Skeletal muscle tissue (tissue), 3 donors: ENCODE measurements at regions not wholly inside any gene's neighbourhood (a gene's known extent, or its start where the extent isn't known, plus 50 kb on each side); places are given as distances from the start of the nearest gene placed in this dataset.

Experiments used
- H3K27ac ChIP-seq: one replicate; pipeline ENCODE4 v1.7.0; 2013; ENCODE audit warnings: mild to moderate bottlenecking, low read depth, low read length, inconsistent platforms
- H3K27me3 ChIP-seq, 3 donors: one replicate each; pipeline ENCODE4 v1.7.0; 2013; ENCODE audit warnings: low read length in 3 of 3; ENCODE audit not compliant: control insufficient read depth in 3 of 3, insufficient read depth in 3 of 3
- H3K36me3 ChIP-seq, 3 donors: one replicate each; pipeline ENCODE4 v1.7.0; 2013; ENCODE audit warnings: low read length in 3 of 3; ENCODE audit not compliant: control insufficient read depth in 3 of 3, insufficient read depth in 3 of 3
- H3K4me1 ChIP-seq, 3 donors: one replicate each; pipeline ENCODE4 v1.7.0; 2013; ENCODE audit warnings: low read length in 3 of 3, mild to moderate bottlenecking in 3 of 3; ENCODE audit not compliant: control insufficient read depth in 3 of 3, insufficient read depth in 3 of 3
- H3K4me3 ChIP-seq, 3 donors: one replicate each; pipeline ENCODE4 v1.7.0; 2013; ENCODE audit warnings: low read length in 3 of 3
- H3K9ac ChIP-seq, 3 donors: one replicate each; pipeline ENCODE4 v1.7.0; 2013; ENCODE audit warnings: low read length in 3 of 3, mild to moderate bottlenecking in 3 of 3, moderate library complexity in 2 of 3, low read depth in 1 of 3
- H3K9me3 ChIP-seq, 3 donors: one replicate each; pipeline ENCODE4 v1.7.0; 2013; ENCODE audit warnings: low read length in 3 of 3; ENCODE audit not compliant: control insufficient read depth in 3 of 3
- donor health status: Osteomylitis.

DNA sequence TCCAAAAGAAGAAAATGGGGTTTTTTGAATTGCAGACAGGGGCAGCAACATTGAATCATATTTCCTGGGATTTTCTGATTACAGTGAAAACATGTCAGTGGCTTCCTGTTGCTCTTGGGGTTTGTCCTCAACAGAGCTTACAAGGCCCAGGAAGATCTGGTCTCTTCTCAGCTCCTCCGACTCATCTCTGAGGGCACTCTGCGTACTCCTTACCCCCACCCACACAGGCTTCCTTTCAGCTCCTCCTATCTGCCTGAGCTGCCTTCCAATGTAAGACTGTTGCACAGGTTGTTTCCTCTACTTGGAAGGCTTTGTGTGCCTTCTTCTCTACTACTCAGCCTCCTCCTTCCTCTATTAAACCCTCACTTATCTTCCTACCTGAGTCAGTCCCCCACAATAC is 245.1 kb upstream of the MEF2C start:
- no peak overlapping the region for H3K4me3 ChIP-seq
- H3K27ac ChIP-seq, result no peak overlapping the region
- H3K36me3 ChIP-seq, result no peaks in the 10 kb centered on the region
- no peaks in the 10 kb centered on the region for H3K27me3 ChIP-seq
- no peaks in the 10 kb centered on the region for H3K9me3 ChIP-seq
- no peaks in the 10 kb centered on the region for H3K4me1 ChIP-seq
- H3K9ac ChIP-seq, result no peak overlapping the region

DNA sequence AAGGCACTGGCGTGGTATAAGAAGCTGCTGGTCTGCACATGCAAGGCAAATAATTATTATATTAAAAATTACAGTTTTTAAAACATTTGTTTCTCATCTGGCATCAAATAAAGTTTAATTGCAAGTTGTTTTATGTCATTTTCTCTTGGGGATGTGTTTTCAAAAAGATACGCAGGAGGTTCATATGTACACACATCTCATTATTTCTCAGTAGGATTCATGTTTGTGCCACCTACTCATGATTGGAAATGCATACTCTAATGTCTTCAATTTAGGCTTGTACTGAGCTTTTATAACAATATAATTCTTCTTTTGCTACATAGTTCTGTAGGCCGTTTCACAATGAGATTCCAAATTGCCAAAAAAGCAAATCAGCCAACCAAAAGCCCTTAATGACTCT is 244.2 kb upstream of the MEF2C start:
- Histone ChIP-seq H3K27ac (no peak overlapping the region), H3K9me3 (no peaks in the 10 kb centered on the region), H3K4me1 (no peaks in the 10 kb centered on the region), H3K9ac (no peak overlapping the region), H3K4me3 (no peak overlapping the region), H3K27me3 (no peaks in the 10 kb centered on the region), H3K36me3 (no peaks in the 10 kb centered on the region)

DNA sequence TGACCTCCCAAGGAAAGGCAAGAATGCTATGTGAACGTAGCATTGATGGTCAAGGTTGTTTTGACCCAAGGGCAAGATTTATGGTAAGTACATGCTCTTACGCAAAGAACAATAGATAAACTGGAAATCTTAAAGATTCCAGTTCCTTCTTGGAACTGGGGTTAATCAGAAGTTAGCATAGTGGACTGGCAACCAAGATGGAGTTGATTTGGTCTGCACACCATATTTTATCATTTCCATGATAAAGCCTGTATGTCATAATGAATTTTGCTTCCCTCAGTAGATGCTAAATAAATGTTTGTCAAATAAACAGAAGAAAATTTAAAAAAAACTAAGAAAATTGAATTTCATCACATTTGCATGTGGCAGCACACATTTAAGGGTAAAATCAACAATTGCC is 242.4 kb upstream of the MEF2C start:
- no peaks in the 10 kb centered on the region for H3K36me3 ChIP-seq
- H3K4me3 ChIP-seq, result no peak overlapping the region
- no peaks in the 10 kb centered on the region for H3K9me3 ChIP-seq
- no peaks in the 10 kb centered on the region for H3K27me3 ChIP-seq
- no peaks in the 10 kb centered on the region for H3K4me1 ChIP-seq
- H3K27ac ChIP-seq, result no peak overlapping the region
- H3K9ac ChIP-seq, result no peak overlapping the region

GRCh38 chr5:89123581-89123980 is 240.6 kb upstream of the MEF2C start:
- Histone ChIP-seq H3K9ac (no peak overlapping the region), H3K9me3 (no peaks in the 10 kb centered on the region), H3K27ac (no peak overlapping the region), H3K36me3 (no peaks in the 10 kb centered on the region), H3K4me1 (no peaks in the 10 kb centered on the region), H3K4me3 (no peak overlapping the region), H3K27me3 (no peaks in the 10 kb centered on the region)

DNA sequence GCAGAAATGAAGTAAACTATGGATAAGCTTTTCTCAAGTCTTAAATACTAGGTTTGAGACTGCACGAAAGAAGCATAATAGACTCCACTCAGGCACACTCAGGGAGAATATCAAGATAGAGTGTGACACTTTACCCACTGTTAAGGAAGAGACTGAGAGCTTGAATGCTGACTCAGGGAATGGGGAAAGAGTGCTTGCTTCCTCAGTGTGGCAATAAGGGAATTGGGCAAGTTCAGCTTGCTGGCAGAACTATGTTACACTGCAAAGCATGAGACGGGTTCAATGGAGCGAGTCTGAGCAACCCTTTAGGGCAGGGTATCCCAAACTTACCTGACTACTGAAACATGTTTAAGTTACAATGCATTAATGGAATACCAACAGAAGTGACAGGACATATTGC is 237.7 kb upstream of the MEF2C start:
- Histone ChIP-seq H3K27ac (no peak overlapping the region), H3K4me1 (no peaks in the 10 kb centered on the region), H3K4me3 (no peak overlapping the region)

GRCh38 chr5:89117124-89117644 is 234.2 kb upstream of the MEF2C start:
- no peaks in the 10 kb centered on the region for H3K27me3 ChIP-seq
- H3K27ac ChIP-seq, result no peak overlapping the region
- no peaks in the 10 kb centered on the region for H3K36me3 ChIP-seq
- no peak overlapping the region for H3K4me3 ChIP-seq
- H3K4me1 ChIP-seq, result no peaks in the 10 kb centered on the region
- H3K9me3 ChIP-seq, result no peaks in the 10 kb centered on the region
- H3K9ac ChIP-seq, result no peak overlapping the region

More for the DNA sequence above, 237.7 kb upstream of the MEF2C start:
- Histone ChIP-seq H3K9me3 (no peaks in the 10 kb centered on the region), H3K9ac (no peak overlapping the region), H3K36me3 (no peaks in the 10 kb centered on the region), H3K27me3 (no peaks in the 10 kb centered on the region)

GRCh38 chr5:89110916-89111646 is 228.1 kb upstream of the MEF2C start:
- Histone ChIP-seq H3K27ac (no peak overlapping the region), H3K36me3 (no peaks in the 10 kb centered on the region), H3K9ac (no peak overlapping the region), H3K27me3 (no peaks in the 10 kb centered on the region), H3K9me3 (no peaks in the 10 kb centered on the region), H3K4me3 (no peak overlapping the region), H3K4me1 (no peaks in the 10 kb centered on the region)

- Histone ChIP-seq H3K4me1 (no peaks in the 10 kb centered on the region), H3K27ac (no peak overlapping the region), H3K9me3 (no peaks in the 10 kb centered on the region), H3K9ac (no peak overlapping the region), H3K36me3 (no peaks in the 10 kb centered on the region), H3K4me3 (no peak overlapping the region), H3K27me3 (no peaks in the 10 kb centered on the region)
Observed at GRCh38 chr5:89106480-89106879, 223.5 kb upstream of the MEF2C start.

DNA sequence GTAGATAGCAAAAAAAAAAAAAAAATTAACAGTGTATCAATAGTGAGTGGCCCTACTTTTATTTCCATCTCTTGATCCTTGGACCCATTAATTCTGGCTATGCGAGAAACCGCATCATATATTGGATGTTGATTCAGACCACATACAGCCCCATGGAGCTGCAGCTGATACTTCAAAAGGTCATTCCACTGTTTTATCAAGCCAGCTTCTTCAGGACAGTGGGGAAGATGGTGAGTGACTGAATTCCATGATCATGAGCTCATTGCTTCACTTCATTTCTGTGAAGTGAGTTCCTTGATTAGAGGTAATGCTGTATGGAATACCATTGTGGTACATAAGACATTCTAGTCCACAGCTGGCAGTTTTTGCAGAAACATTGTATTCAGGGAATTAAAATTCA is 222.9 kb upstream of the MEF2C start:
- no peak overlapping the region for H3K4me3 ChIP-seq
- no peak overlapping the region for H3K27ac ChIP-seq
- H3K4me1 ChIP-seq, result no peaks in the 10 kb centered on the region
- no peak overlapping the region for H3K9ac ChIP-seq
- H3K36me3 ChIP-seq, result no peaks in the 10 kb centered on the region
- H3K9me3 ChIP-seq, result no peaks in the 10 kb centered on the region
- no peaks in the 10 kb centered on the region for H3K27me3 ChIP-seq

DNA sequence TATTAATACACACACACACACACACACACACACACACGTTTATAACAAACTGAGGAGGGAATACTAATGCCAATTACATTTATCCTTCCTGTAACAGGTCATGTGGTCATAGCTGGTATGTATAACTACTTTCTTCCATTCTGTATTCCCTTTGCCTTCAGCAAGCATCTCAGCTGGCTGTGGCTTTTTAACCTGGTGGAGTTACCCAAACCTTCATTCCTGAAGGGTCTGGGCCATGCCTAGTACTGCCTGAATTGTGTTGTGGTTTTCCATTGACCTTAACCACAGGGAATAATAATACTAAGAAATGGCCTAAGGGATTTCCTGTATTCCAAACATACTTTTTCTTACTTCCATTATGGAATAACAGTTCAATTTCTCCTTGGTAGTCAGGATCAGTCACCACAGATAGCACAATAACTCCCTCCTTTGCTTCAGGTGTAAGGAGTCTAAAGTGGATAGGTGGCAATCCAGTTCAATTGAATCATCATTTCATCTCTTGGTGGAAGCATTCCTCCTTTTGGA is 222.2 kb upstream of the MEF2C start:
- Histone ChIP-seq H3K9ac (no peak overlapping the region), H3K4me3 (no peak overlapping the region), H3K27me3 (no peaks in the 10 kb centered on the region), H3K27ac (no peak overlapping the region), H3K36me3 (no peaks in the 10 kb centered on the region), H3K4me1 (no peaks in the 10 kb centered on the region), H3K9me3 (no peaks in the 10 kb centered on the region)
